IgD-negative memory B cell (primary cell): ENCODE measurements at regions not wholly inside any gene's neighbourhood (a gene's known extent, or its start where the extent isn't known, plus 50 kb on each side); places are given as distances from the start of the nearest gene placed in this dataset.
A peak's percentile ranks its signal among the peaks of the same experiment; 100 is the strongest.

Source experiments
- H3K27ac Mint-ChIP-seq, 3 donors: one replicate each; pipeline ENCODE4 v1.8.0; 2020 to 2022; ENCODE audit warnings: mild to moderate bottlenecking in 3 of 3, mixed read lengths in 3 of 3, moderate library complexity in 1 of 3
- H3K27me3 Mint-ChIP-seq: one replicate; pipeline ENCODE4 v1.8.0; 2021; ENCODE audit warnings: mixed read lengths
- H3K36me3 Mint-ChIP-seq: one replicate; pipeline ENCODE4 v1.8.0; 2020; ENCODE audit warnings: mild to moderate bottlenecking, mixed read lengths
- H3K4me1 Mint-ChIP-seq, 3 donors: one replicate each; pipeline ENCODE4 v1.8.0; 2020 to 2022; ENCODE audit warnings: mixed read lengths in 3 of 3, mild to moderate bottlenecking in 1 of 3
- H3K4me3 Mint-ChIP-seq, 4 donors: one replicate each; pipeline ENCODE4 v1.8.0; 2020 to 2022; ENCODE audit warnings: mild to moderate bottlenecking in 4 of 4, mixed read lengths in 4 of 4, moderate library complexity in 3 of 4
- H3K9me3 Mint-ChIP-seq, 3 donors: one replicate each; pipeline ENCODE4 v1.8.0; 2020 to 2021; ENCODE audit warnings: mixed read lengths in 3 of 3, mild to moderate bottlenecking in 1 of 3

GRCh38 chr2:195319548-195320412, 337.2 kb upstream of the SLC39A10 start:
- Mint-ChIP-seq H3K27ac (no peak overlapping the region), H3K36me3 (peaks cover 4% of the 10 kb centered on the region), H3K4me1 (no peaks in the 10 kb centered on the region), H3K9me3 (no peaks in the 10 kb centered on the region), H3K27me3 (no peaks in the 10 kb centered on the region), H3K4me3 (no peak overlapping the region)

- Mint-ChIP-seq H3K9me3 (no peaks in the 10 kb centered on the region), H3K27me3 (no peaks in the 10 kb centered on the region), H3K36me3 (no peaks in the 10 kb centered on the region), H3K27ac (no peak overlapping the region), H3K4me3 (no peak overlapping the region), H3K4me1 (no peaks in the 10 kb centered on the region)
Measured at GRCh38 chr2:195319112-195319460, 337.9 kb upstream of the SLC39A10 start.

GRCh38 chr2:195318440-195319111, 338.4 kb upstream of the SLC39A10 start:
- no peaks in the 10 kb centered on the region for H3K4me1 Mint-ChIP-seq
- H3K4me3 Mint-ChIP-seq = no peak overlapping the region
- H3K36me3 Mint-ChIP-seq = no peaks in the 10 kb centered on the region
- H3K27me3 Mint-ChIP-seq = no peaks in the 10 kb centered on the region
- no peaks in the 10 kb centered on the region for H3K9me3 Mint-ChIP-seq
- no peak overlapping the region for H3K27ac Mint-ChIP-seq

- H3K4me3 Mint-ChIP-seq = no peak overlapping the region
- no peak overlapping the region for H3K27ac Mint-ChIP-seq
- no peaks in the 10 kb centered on the region for H3K27me3 Mint-ChIP-seq
- no peaks in the 10 kb centered on the region for H3K4me1 Mint-ChIP-seq
- H3K9me3 Mint-ChIP-seq = no peaks in the 10 kb centered on the region
- H3K36me3 Mint-ChIP-seq = no peaks in the 10 kb centered on the region
Measured at GRCh38 chr2:195317550-195317949, 339.5 kb upstream of the SLC39A10 start.

DNA sequence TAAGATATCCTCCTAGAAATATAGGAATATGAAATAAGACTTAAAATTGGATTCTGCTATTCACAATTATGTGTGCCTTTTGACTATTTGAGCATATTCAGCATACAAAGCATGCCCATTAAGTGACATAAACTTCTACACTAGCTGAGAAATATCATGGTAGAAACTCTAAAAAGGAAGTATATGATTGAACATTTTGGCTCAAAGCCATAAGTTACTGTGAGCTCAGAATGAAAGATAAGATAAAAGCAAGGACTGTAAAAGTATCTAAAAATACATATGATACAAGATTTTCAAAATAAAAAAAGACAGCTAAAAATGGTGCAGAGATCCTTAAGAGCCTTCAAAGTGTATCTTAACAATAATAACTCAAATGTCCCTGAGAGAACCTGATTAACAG, 340.5 kb upstream of the SLC39A10 start:
- H3K4me1 Mint-ChIP-seq = no peaks in the 10 kb centered on the region
- no peak overlapping the region for H3K27ac Mint-ChIP-seq
- no peaks in the 10 kb centered on the region for H3K36me3 Mint-ChIP-seq
- no peaks in the 10 kb centered on the region for H3K9me3 Mint-ChIP-seq
- no peak overlapping the region for H3K4me3 Mint-ChIP-seq
- H3K27me3 Mint-ChIP-seq = no peaks in the 10 kb centered on the region

DNA sequence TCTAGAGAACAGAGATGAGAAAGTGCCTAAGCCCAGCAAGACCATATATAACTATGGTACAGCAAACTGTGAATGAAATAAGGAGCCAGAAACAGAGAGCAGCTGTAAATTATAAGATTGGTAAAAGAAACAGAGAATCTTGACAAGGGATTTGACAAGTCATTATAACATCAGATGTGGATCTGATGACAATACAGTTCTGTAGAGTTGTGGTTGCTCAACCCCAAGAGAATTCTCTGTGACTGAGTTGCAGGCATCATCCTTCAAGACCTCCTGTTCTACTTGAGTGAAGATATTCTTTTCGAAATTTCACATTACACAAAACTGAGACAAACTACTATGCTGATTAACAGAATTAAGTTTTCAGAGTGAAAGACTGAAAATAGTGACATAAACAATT, 343.1 kb upstream of the SLC39A10 start:
- no peak overlapping the region for H3K4me3 Mint-ChIP-seq
- H3K4me1 Mint-ChIP-seq = no peaks in the 10 kb centered on the region

DNA sequence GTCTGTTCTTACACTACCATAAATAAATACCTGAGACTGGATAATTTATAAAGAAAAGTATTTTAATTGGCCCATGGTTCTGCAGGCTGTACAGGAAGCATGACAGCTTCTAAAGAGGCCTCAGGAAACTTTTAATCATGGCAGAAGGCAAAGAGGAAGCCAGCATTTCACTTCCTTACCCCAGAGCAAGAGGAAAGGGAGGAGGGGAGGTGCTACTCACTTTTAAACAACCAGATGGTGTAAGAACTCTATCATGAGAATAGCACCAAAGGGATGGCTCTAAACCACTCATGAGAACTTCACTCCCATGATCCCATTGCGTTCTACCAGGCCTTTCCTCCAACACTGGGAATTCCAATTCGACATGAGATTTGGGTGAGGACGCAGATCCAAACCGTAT, 344.4 kb upstream of the SLC39A10 start:
- Mint-ChIP-seq H3K9me3 (no peaks in the 10 kb centered on the region), H3K27me3 (no peaks in the 10 kb centered on the region)

More for the DNA sequence above, 343.1 kb upstream of the SLC39A10 start:
- H3K27ac Mint-ChIP-seq = no peak overlapping the region
- no peaks in the 10 kb centered on the region for H3K36me3 Mint-ChIP-seq
- no peaks in the 10 kb centered on the region for H3K9me3 Mint-ChIP-seq
- H3K27me3 Mint-ChIP-seq = no peaks in the 10 kb centered on the region

GRCh38 chr2:195308163-195308562, 348.9 kb upstream of the SLC39A10 start:
- no peaks in the 10 kb centered on the region for H3K27me3 Mint-ChIP-seq

More for the DNA sequence above, 344.4 kb upstream of the SLC39A10 start:
- Mint-ChIP-seq H3K27ac (no peak overlapping the region), H3K4me3 (no peak overlapping the region), H3K36me3 (no peaks in the 10 kb centered on the region), H3K4me1 (no peaks in the 10 kb centered on the region)

DNA sequence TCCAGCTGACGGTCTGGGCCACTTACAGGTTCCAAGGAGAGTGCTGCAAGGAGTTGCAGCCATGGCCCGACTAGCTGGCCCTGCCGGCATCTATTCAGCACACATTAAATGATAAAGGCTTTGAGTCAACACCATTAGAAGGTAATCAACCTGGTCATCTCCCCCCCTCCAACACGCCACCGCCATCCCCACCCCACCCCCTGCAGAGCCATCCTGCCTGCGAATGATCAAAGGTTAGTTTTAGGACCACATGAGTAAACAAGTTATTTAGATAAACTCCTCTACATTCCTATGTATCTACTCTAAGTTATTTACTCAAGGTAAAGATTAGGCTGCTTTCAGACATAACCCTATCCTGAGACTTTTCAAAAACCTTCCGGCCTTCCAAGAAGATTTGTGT, 349.3 kb upstream of the SLC39A10 start:
- Mint-ChIP-seq H3K27ac (no peak overlapping the region), H3K36me3 (no peaks in the 10 kb centered on the region), H3K4me3 (no peak overlapping the region), H3K9me3 (no peaks in the 10 kb centered on the region), H3K4me1 (no peaks in the 10 kb centered on the region), H3K27me3 (no peaks in the 10 kb centered on the region)

More at GRCh38 chr2:195308163-195308562, 348.9 kb upstream of the SLC39A10 start:
- no peaks in the 10 kb centered on the region for H3K9me3 Mint-ChIP-seq
- no peaks in the 10 kb centered on the region for H3K4me1 Mint-ChIP-seq
- H3K27ac Mint-ChIP-seq = no peak overlapping the region
- H3K36me3 Mint-ChIP-seq = no peaks in the 10 kb centered on the region
- no peak overlapping the region for H3K4me3 Mint-ChIP-seq

DNA sequence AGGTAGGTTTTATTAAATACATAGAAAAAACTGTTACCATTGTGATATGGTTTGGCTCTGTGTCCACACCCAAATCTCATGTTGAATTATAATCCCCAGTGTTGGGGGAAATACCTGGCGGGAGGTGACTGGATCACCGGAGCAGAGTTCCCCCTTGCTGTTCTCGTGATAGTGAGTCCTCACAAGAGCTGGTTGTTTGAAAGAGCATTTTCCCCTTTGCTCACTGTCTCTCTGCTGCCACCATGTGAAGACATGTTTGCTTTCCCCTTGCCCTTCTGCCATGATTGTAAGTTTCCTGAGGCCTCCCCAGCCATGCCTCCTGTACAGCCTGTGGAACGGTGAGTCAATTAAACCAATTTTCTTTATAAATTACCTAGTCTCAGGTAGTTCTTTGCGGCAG, 352.7 kb upstream of the SLC39A10 start:
- H3K4me3 Mint-ChIP-seq = no peak overlapping the region
- H3K4me1 Mint-ChIP-seq = no peaks in the 10 kb centered on the region
- H3K36me3 Mint-ChIP-seq = no peaks in the 10 kb centered on the region
- no peak overlapping the region for H3K27ac Mint-ChIP-seq
- no peaks in the 10 kb centered on the region for H3K9me3 Mint-ChIP-seq
- H3K27me3 Mint-ChIP-seq = no peaks in the 10 kb centered on the region

DNA sequence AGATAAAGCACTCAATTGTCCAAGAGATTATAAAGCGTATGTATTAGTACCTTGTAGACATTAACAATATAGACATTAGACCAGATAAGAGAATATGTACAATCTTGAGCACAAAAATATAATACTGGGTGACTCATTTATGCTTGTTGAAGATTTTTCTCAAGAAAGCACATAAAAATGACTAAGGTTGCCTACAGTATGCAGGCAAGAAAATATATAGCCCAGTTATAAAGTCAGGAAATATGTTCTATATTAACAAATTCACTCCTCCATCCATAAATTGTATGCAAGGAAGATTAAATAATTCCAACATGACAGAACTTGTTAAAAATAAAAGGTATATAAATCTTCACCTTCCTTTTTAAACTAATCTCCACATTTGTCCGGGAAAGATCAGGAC, 356.4 kb upstream of the SLC39A10 start:
- no peaks in the 10 kb centered on the region for H3K27me3 Mint-ChIP-seq
- H3K27ac Mint-ChIP-seq = no peak overlapping the region
- no peak overlapping the region for H3K4me3 Mint-ChIP-seq
- peaks cover 0 to under 1% (median under 1%) of the 10 kb centered on the region in 3 donors for H3K9me3 Mint-ChIP-seq
- no peaks in the 10 kb centered on the region for H3K4me1 Mint-ChIP-seq
- H3K36me3 Mint-ChIP-seq = no peaks in the 10 kb centered on the region

GRCh38 chr2:195299600-195299999, 357.4 kb upstream of the SLC39A10 start:
- Mint-ChIP-seq H3K36me3 (no peaks in the 10 kb centered on the region), H3K27me3 (no peaks in the 10 kb centered on the region), H3K27ac (no peak overlapping the region), H3K4me1 (no peaks in the 10 kb centered on the region), H3K4me3 (no peak overlapping the region), H3K9me3 (peaks cover 0 to 4% (median 2%) of the 10 kb centered on the region in 3 donors)

DNA sequence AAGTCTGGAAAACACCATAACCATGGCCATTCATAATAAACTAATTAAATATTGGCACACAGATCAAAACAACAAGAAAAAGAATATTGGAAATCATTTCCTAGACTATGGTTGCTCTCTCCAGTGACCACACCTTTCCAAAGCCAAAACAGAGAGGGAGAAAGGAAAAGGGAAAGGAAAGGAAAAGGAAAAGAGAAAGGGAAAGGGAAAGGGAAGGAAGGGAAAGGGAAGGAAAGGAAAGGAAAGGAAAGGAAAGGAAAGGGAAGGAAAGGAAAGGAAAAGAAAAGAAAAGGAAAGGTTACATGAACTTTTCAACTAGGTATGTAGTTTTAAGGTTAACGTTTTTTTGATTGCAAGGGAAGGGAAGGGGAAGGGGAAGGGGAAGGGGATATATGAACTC, 360.5 kb upstream of the SLC39A10 start:
- Mint-ChIP-seq H3K9me3 (peaks cover 2 to 4% (median 3%) of the 10 kb centered on the region in 3 donors), H3K27me3 (no peaks in the 10 kb centered on the region), H3K4me3 (no peak overlapping the region), H3K4me1 (no peaks in the 10 kb centered on the region), H3K36me3 (no peaks in the 10 kb centered on the region), H3K27ac (no peak overlapping the region)

- peaks cover 0 to 5% (median 0%) of the 10 kb centered on the region in 3 donors for H3K9me3 Mint-ChIP-seq
- H3K36me3 Mint-ChIP-seq = no peaks in the 10 kb centered on the region
- no peaks in the 10 kb centered on the region for H3K27me3 Mint-ChIP-seq
- H3K4me3 Mint-ChIP-seq = peak overlapping the region in 1 of 4 donors; percentile 28
- H3K4me1 Mint-ChIP-seq = no peaks in the 10 kb centered on the region
- H3K27ac Mint-ChIP-seq = no peak overlapping the region
Measured at GRCh38 chr2:195289081-195289480, 367.9 kb upstream of the SLC39A10 start.

DNA sequence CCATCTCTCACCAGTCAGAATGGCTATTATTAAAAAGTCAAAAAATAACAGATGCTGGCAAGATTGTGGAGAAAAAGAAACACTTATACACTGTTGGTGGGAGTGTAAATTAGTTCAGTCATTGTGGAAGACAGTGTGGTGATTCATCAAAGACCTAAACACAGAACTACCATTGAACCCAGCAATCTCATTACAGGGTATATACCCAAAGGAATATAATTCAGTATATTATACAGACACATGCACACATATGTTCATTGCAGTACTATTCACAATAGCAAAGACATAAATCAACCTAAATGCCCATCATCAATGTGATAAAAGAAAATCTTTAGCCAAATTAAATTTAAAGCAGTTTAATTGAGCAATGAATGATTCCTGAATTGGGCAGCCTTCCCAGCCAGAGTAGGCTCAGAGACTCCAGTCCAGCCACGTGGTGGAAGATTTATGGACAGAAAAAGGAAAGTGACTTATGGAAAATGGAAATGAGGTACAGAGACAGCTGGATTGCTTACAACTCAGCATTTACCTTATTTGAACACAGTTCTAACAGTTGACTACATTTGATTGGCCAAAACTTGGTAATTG, 377.1 kb upstream of the SLC39A10 start:
- no peaks in the 10 kb centered on the region for H3K36me3 Mint-ChIP-seq
- H3K27ac Mint-ChIP-seq = no peak overlapping the region
- H3K9me3 Mint-ChIP-seq = no peaks in the 10 kb centered on the region
- H3K4me3 Mint-ChIP-seq = no peak overlapping the region
- peaks cover 0 to 3% (median 0%) of the 10 kb centered on the region in 3 donors for H3K4me1 Mint-ChIP-seq
- peaks cover 2% of the 10 kb centered on the region for H3K27me3 Mint-ChIP-seq
